Endothelial cell of umbilical vein (primary cell): ENCODE measurements at regions not wholly inside any gene's neighbourhood (a gene's known extent, or its start where the extent isn't known, plus 50 kb on each side); places are given as distances from the start of the nearest gene placed in this dataset.

Experiments
- BruUV-seq: library from RNA; stranded (reverse); fragments of 400-500 nt; replicated peaks from 2 replicates; lab custom pipeline; 2021; lab: Mats Ljungman, UMichigan
- CTCF ChIA-PET: fragments of 300-600, 350-600 bp; sonication (Branson Sonifier 250); formaldehyde crosslinking; loops from one replicate; lab custom pipeline; 2021; ENCODE audit warnings: antibody characterized with exemption, inconsistent platforms; lab: Charles Lee
- POLR2A ChIA-PET: fragments of 300-600, 350-600 bp; sonication (Branson Sonifier 250); formaldehyde crosslinking; loops from one replicate; lab custom pipeline; 2021; ENCODE audit warnings: antibody characterized with exemption, inconsistent platforms; lab: Charles Lee
- DNase-seq: peaks from one replicate; pipeline ENCODE4 v3.0.0-alpha.2; 2011; ENCODE audit warnings: low read depth, low spot score
- FAIRE-seq: peaks from 2 replicates; lab custom pipeline; 2011; peaks lifted over from hg19 to GRCh38; lab: Jason Lieb, UNC
- H2AFZ ChIP-seq: 2 replicates; pipeline ENCODE4 v1.6.0; 2012; ENCODE audit warnings: low read depth, low read length, control low read depth, inconsistent platforms
- H3K27ac ChIP-seq: 2 replicates; pipeline ENCODE4 v1.5.1; 2011; ENCODE audit warnings: low read depth, mild to moderate bottlenecking, control low read depth, low read length, moderate library complexity; ENCODE audit not compliant: insufficient read depth
- H3K27me3 ChIP-seq, 2 experiments: 2 replicates each; pipeline versions ENCODE4 v1.6.0 to v1.6.1; 2011; ENCODE audit warnings: low read length in 2 of 2, mixed read lengths in 1 of 2; ENCODE audit not compliant: control insufficient read depth in 2 of 2, insufficient read depth in 2 of 2
- H3K36me3 ChIP-seq, 2 experiments: 2 replicates in 1 of 2; 3 replicates in 1 of 2; pipeline ENCODE4 v1.5.1; 2011; ENCODE audit warnings: low read length in 2 of 2, mild to moderate bottlenecking in 1 of 2, moderate library complexity in 1 of 2; ENCODE audit not compliant: control insufficient read depth in 2 of 2, insufficient read depth in 2 of 2; ENCODE audit errors: extremely low read depth in 1 of 2
- H3K4me1 ChIP-seq: 3 replicates; pipeline ENCODE4 v1.5.1; 2011; ENCODE audit warnings: mild to moderate bottlenecking, low read length; ENCODE audit not compliant: control insufficient read depth, insufficient read depth; ENCODE audit errors: extremely low read depth
- H3K4me2 ChIP-seq: 2 replicates; pipeline ENCODE4 v1.6.1; 2011; ENCODE audit warnings: low read length, control low read depth, mixed read lengths; ENCODE audit not compliant: insufficient read depth
- H3K4me3 ChIP-seq, 3 experiments: fragments of 200-600 bp in 1 of 3; sonication (generic), shearing (Covaris generic) in 1 of 3; replicated peaks in 1 of 3; 2 replicates each; pipeline ENCODE4 v1.5.1; 2011 to 2016; ENCODE audit warnings: control low read depth in 3 of 3, low read length in 3 of 3, mild to moderate bottlenecking in 2 of 3, inconsistent platforms in 1 of 3, low read depth in 1 of 3, moderate library complexity in 1 of 3; ENCODE audit not compliant: insufficient read depth in 1 of 3
- H3K79me2 ChIP-seq: 2 replicates; pipeline ENCODE4 v1.6.0; 2012; ENCODE audit warnings: low read length, inconsistent platforms; ENCODE audit not compliant: control insufficient read depth, insufficient read depth
- H3K9ac ChIP-seq: replicated peaks from 2 replicates; pipeline ENCODE3; 2011; ENCODE audit warnings: low read length, control low read depth; ENCODE audit not compliant: insufficient read depth; ENCODE audit errors: extremely low read depth
- H3K9me1 ChIP-seq: replicated peaks from 3 replicates; pipeline ENCODE4 v1.6.0; 2011; ENCODE audit warnings: mild to moderate bottlenecking, low read length; ENCODE audit not compliant: control insufficient read depth, insufficient read depth; ENCODE audit errors: extremely low read depth
- H3K9me3 ChIP-seq: replicated peaks from 2 replicates; pipeline ENCODE4 v1.5.1; 2012; ENCODE audit warnings: low read length, inconsistent platforms; ENCODE audit not compliant: control insufficient read depth, insufficient read depth
- H4K20me1 ChIP-seq: replicated peaks from 2 replicates; pipeline ENCODE3; 2011; ENCODE audit warnings: mild to moderate bottlenecking, low read length; ENCODE audit not compliant: control insufficient read depth, insufficient read depth; ENCODE audit errors: extremely low read depth
- FOS ChIP-seq: IDR thresholded peaks from 2 replicates; pipeline ENCODE4 v1.6.1; 2011; ENCODE audit warnings: mild to moderate bottlenecking, low read length, moderate library complexity, borderline replicate concordance; ENCODE audit not compliant: insufficient read depth
- GATA2 ChIP-seq: IDR thresholded peaks from 2 replicates; pipeline ENCODE4 v1.7.0; 2011; ENCODE audit warnings: low read depth, mild to moderate bottlenecking, moderate library complexity, mixed read lengths, low read length; ENCODE audit not compliant: insufficient read length, insufficient read depth
- MAX ChIP-seq: IDR thresholded peaks from 2 replicates; pipeline ENCODE4 v1.6.1; 2011; ENCODE audit not compliant: insufficient read depth, insufficient read length
- MYC ChIP-seq: IDR thresholded peaks from one replicate; pipeline ENCODE4 v1.6.1; 2011; ENCODE audit warnings: mild to moderate bottlenecking, low read depth, low read length
- POLR2A ChIP-seq: IDR thresholded peaks from 2 replicates; pipeline ENCODE4 v1.6.1; 2012; ENCODE audit warnings: low read depth, mild to moderate bottlenecking, control low read depth, low read length
- POLR2AphosphoS5 ChIP-seq: IDR thresholded peaks from 2 replicates; pipeline ENCODE4 v1.6.1; 2012; ENCODE audit warnings: low read depth, mild to moderate bottlenecking, control low read depth, low read length, moderate library complexity; ENCODE audit not compliant: insufficient read depth
- dilution Hi-C: fragments of 300-500 bp; cut with MboI; formaldehyde crosslinking; loops from one replicate; pipeline ENCODE4 v1.15.0; 2019; ENCODE audit warnings: low sequenced_read_pairs; ENCODE audit not compliant: extremely low pct_ligation_motif_present
- intact Hi-C: fragments of 100-400 bp; cut with micrococcal nuclease; formaldehyde crosslinking; loops from one replicate; pipeline ENCODE4 v1.10.0; 2022

GRCh38 chr5:68793993-68794392 is 299.8 kb upstream of the SLC30A5 start:
- no peaks in the 10 kb centered on the region for H3K36me3 ChIP-seq
- DNase-seq (no peak), FAIRE-seq (no peak)
- POLR2A ChIA-PET, result no interaction called here
- H3K9me3 ChIP-seq, result no peaks in the 10 kb centered on the region
- dilution Hi-C loops (no loop called here), intact Hi-C loops (no loop called here)
- no peaks in the 10 kb centered on the region for H3K9me1 ChIP-seq
- no peaks in the 10 kb centered on the region for H4K20me1 ChIP-seq
- no peak overlapping the region for H2AFZ ChIP-seq
- no peak overlapping the region for H3K4me2 ChIP-seq
- no TSS peak for BruUV-seq
- no peak overlapping the region for H3K4me3 ChIP-seq
- H3K9ac ChIP-seq, result no peak overlapping the region
- H3K4me1 ChIP-seq, result no peaks in the 10 kb centered on the region
- H3K27ac ChIP-seq, result no peak overlapping the region
- no peak for TF ChIP-seq MAX
- no peak for TF ChIP-seq GATA2
- no peak for TF ChIP-seq MYC
- TF ChIP-seq POLR2A, result no peak
- TF ChIP-seq POLR2AphosphoS5, result no peak
- no peak for TF ChIP-seq FOS
- H3K79me2 ChIP-seq, result no peaks in the 10 kb centered on the region
- no peaks in the 10 kb centered on the region for H3K27me3 ChIP-seq
- CTCF ChIA-PET, result interaction anchor here (0.8 kb wide), 1 partner anchor 22 kb away, joined by 3 read pairs; no protein-coding TSS in a partner anchor

DNA sequence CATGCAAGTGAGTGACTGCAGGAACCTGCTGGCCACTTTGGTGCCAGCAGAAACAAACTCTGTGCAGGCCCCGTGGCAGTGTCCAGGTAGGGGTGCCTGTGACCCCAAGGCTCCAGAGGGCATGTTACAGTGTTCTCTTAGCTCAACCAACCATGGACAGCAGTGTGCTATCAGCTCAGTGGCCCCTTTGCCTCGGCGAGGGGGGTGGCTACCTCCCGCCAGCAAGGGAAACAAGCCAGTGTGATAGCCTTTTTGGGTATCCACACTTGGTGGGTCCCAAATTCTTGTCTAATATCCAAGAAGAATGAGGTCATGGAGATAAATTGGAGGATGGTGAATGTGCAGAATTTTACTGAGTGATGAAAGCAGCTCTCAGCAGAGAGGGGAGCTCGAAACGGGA is 298.6 kb upstream of the SLC30A5 start:
- H3K79me2 ChIP-seq, result no peaks in the 10 kb centered on the region
- BruUV-seq, result no TSS peak
- H3K27me3 ChIP-seq, result no peaks in the 10 kb centered on the region
- H3K36me3 ChIP-seq, result no peaks in the 10 kb centered on the region
- H4K20me1 ChIP-seq, result no peaks in the 10 kb centered on the region
- no peak overlapping the region for H3K9ac ChIP-seq
- H3K9me3 ChIP-seq, result no peaks in the 10 kb centered on the region
- no peak overlapping the region for H3K4me3 ChIP-seq
- H3K4me1 ChIP-seq, result no peaks in the 10 kb centered on the region
- intact Hi-C loops (no loop called here), dilution Hi-C loops (no loop called here)
- CTCF ChIA-PET, result no interaction called here
- FAIRE-seq (no peak), DNase-seq (no peak)
- H2AFZ ChIP-seq, result no peak overlapping the region
- POLR2A ChIA-PET, result no interaction called here
- TF ChIP-seq MAX (no peak), MYC (no peak), GATA2 (no peak)
- no peak overlapping the region for H3K27ac ChIP-seq
- H3K4me2 ChIP-seq, result no peak overlapping the region
- no peaks in the 10 kb centered on the region for H3K9me1 ChIP-seq
